ENCODE measurements at regions not wholly inside any gene's neighbourhood (a gene's known extent, or its start where the extent isn't known, plus 50 kb on each side); places are given as distances from the start of the nearest gene placed in this dataset.

- Histone ChIP-seq H3K9me3 (ENCODE audit: low read length) (no peaks in the 10 kb centered on the region), H4K20me1 (ENCODE audit: insufficient read depth, low read depth, low read length) (no peaks in the 10 kb centered on the region), H3K4me3 (ENCODE audit: low read length) (no peak overlapping the region), H3K79me2 (ENCODE audit: low read length) (no peaks in the 10 kb centered on the region), H3K9ac (ENCODE audit: low read length) (no peak overlapping the region), H3K36me3 (ENCODE audit: insufficient read depth, low read length) (no peaks in the 10 kb centered on the region), H3K4me1 (ENCODE audit: low read length) (no peaks in the 10 kb centered on the region), H2AFZ (ENCODE audit: low read length) (no peak overlapping the region), H3K27ac (ENCODE audit: low read length) (no peak overlapping the region), H3K27me3 (ENCODE audit: low read length) (no peaks in the 10 kb centered on the region), H3K4me2 (ENCODE audit: low read depth, low read length, poor library complexity, severe bottlenecking) (no peak overlapping the region), H3K9me2 (replicated peaks; ENCODE audit: insufficient read depth, low read length) (no peaks in the 10 kb centered on the region)
- no peak for DNase-seq
These were observed 260.5 kb downstream of the CCDC85A start for GRCh38 chr2:56444339-56444738.

- H3K27ac ChIP-seq (ENCODE audit: low read length): no peak overlapping the region
- no peaks in the 10 kb centered on the region for H3K27me3 ChIP-seq (ENCODE audit: low read length)
- H3K9me3 ChIP-seq (ENCODE audit: low read length): no peaks in the 10 kb centered on the region
- H3K36me3 ChIP-seq (ENCODE audit: insufficient read depth, low read length): no peaks in the 10 kb centered on the region
- no peaks in the 10 kb centered on the region for H3K4me1 ChIP-seq (ENCODE audit: low read length)
- H3K4me3 ChIP-seq (ENCODE audit: low read length): no peak overlapping the region
- H3K9ac ChIP-seq (ENCODE audit: low read length): no peak overlapping the region
- H3K4me2 ChIP-seq (ENCODE audit: low read depth, low read length, poor library complexity, severe bottlenecking): no peak overlapping the region
- H2AFZ ChIP-seq (ENCODE audit: low read length): no peak overlapping the region
- H4K20me1 ChIP-seq (ENCODE audit: insufficient read depth, low read depth, low read length): no peaks in the 10 kb centered on the region
- H3K79me2 ChIP-seq (ENCODE audit: low read length): no peaks in the 10 kb centered on the region
- no peak for DNase-seq
- H3K9me2 ChIP-seq (replicated peaks; ENCODE audit: insufficient read depth, low read length): no peaks in the 10 kb centered on the region
These were observed 264.7 kb downstream of the CCDC85A start for GRCh38 chr2:56448403-56449001.

- H3K27ac ChIP-seq (ENCODE audit: low read length): no peak overlapping the region
- DNase-seq: no peak
These were observed 265.2 kb downstream of the CCDC85A start for GRCh38 chr2:56449002-56449431.

GRCh38 chr2:56449449-56449860 lies 265.7 kb downstream of the CCDC85A start:
- H3K4me3 ChIP-seq (ENCODE audit: low read length): no peak overlapping the region
- H3K9me2 ChIP-seq (replicated peaks; ENCODE audit: insufficient read depth, low read length): no peaks in the 10 kb centered on the region
- no peak overlapping the region for H3K4me2 ChIP-seq (ENCODE audit: low read depth, low read length, poor library complexity, severe bottlenecking)
- no peak overlapping the region for H2AFZ ChIP-seq (ENCODE audit: low read length)
- H3K79me2 ChIP-seq (ENCODE audit: low read length): no peaks in the 10 kb centered on the region
- no peaks in the 10 kb centered on the region for H3K9me3 ChIP-seq (ENCODE audit: low read length)
- H4K20me1 ChIP-seq (ENCODE audit: insufficient read depth, low read depth, low read length): no peaks in the 10 kb centered on the region
- H3K27ac ChIP-seq (ENCODE audit: low read length): no peak overlapping the region
- no peaks in the 10 kb centered on the region for H3K27me3 ChIP-seq (ENCODE audit: low read length)
- H3K9ac ChIP-seq (ENCODE audit: low read length): no peak overlapping the region
- no peaks in the 10 kb centered on the region for H3K4me1 ChIP-seq (ENCODE audit: low read length)
- DNase-seq: no peak
- no peaks in the 10 kb centered on the region for H3K36me3 ChIP-seq (ENCODE audit: insufficient read depth, low read length)

More at GRCh38 chr2:56449002-56449431, 265.2 kb downstream of the CCDC85A start:
- H3K4me1 ChIP-seq (ENCODE audit: low read length): no peaks in the 10 kb centered on the region
- no peaks in the 10 kb centered on the region for H3K9me3 ChIP-seq (ENCODE audit: low read length)
- H3K27me3 ChIP-seq (ENCODE audit: low read length): no peaks in the 10 kb centered on the region
- H3K4me3 ChIP-seq (ENCODE audit: low read length): no peak overlapping the region
- H3K9me2 ChIP-seq (replicated peaks; ENCODE audit: insufficient read depth, low read length): no peaks in the 10 kb centered on the region
- H3K4me2 ChIP-seq (ENCODE audit: low read depth, low read length, poor library complexity, severe bottlenecking): no peak overlapping the region
- no peaks in the 10 kb centered on the region for H4K20me1 ChIP-seq (ENCODE audit: insufficient read depth, low read depth, low read length)
- no peak overlapping the region for H2AFZ ChIP-seq (ENCODE audit: low read length)
- H3K36me3 ChIP-seq (ENCODE audit: insufficient read depth, low read length): no peaks in the 10 kb centered on the region
- H3K9ac ChIP-seq (ENCODE audit: low read length): no peak overlapping the region
- no peaks in the 10 kb centered on the region for H3K79me2 ChIP-seq (ENCODE audit: low read length)

- H3K79me2 ChIP-seq (ENCODE audit: low read length): no peaks in the 10 kb centered on the region
- no peaks in the 10 kb centered on the region for H3K9me3 ChIP-seq (ENCODE audit: low read length)
- H3K9ac ChIP-seq (ENCODE audit: low read length): no peak overlapping the region
- no peaks in the 10 kb centered on the region for H3K9me2 ChIP-seq (replicated peaks; ENCODE audit: insufficient read depth, low read length)
- no peaks in the 10 kb centered on the region for H4K20me1 ChIP-seq (ENCODE audit: insufficient read depth, low read depth, low read length)
- H3K27ac ChIP-seq (ENCODE audit: low read length): no peak overlapping the region
- no peak overlapping the region for H3K4me3 ChIP-seq (ENCODE audit: low read length)
- H3K27me3 ChIP-seq (ENCODE audit: low read length): no peaks in the 10 kb centered on the region
- no peaks in the 10 kb centered on the region for H3K36me3 ChIP-seq (ENCODE audit: insufficient read depth, low read length)
- H3K4me2 ChIP-seq (ENCODE audit: low read depth, low read length, poor library complexity, severe bottlenecking): no peak overlapping the region
- no peaks in the 10 kb centered on the region for H3K4me1 ChIP-seq (ENCODE audit: low read length)
- no peak for DNase-seq
- H2AFZ ChIP-seq (ENCODE audit: low read length): no peak overlapping the region
These were observed 266.3 kb downstream of the CCDC85A start for GRCh38 chr2:56450047-56450446.

- no peak overlapping the region for H3K9ac ChIP-seq (ENCODE audit: low read length)
- no peaks in the 10 kb centered on the region for H3K27me3 ChIP-seq (ENCODE audit: low read length)
- H3K4me1 ChIP-seq (ENCODE audit: low read length): no peaks in the 10 kb centered on the region
- no peaks in the 10 kb centered on the region for H3K9me2 ChIP-seq (replicated peaks; ENCODE audit: insufficient read depth, low read length)
- no peak for DNase-seq
- H2AFZ ChIP-seq (ENCODE audit: low read length): no peak overlapping the region
- H3K79me2 ChIP-seq (ENCODE audit: low read length): no peaks in the 10 kb centered on the region
- H3K9me3 ChIP-seq (ENCODE audit: low read length): no peaks in the 10 kb centered on the region
- H3K4me3 ChIP-seq (ENCODE audit: low read length): no peak overlapping the region
- H3K4me2 ChIP-seq (ENCODE audit: low read depth, low read length, poor library complexity, severe bottlenecking): no peak overlapping the region
- no peaks in the 10 kb centered on the region for H4K20me1 ChIP-seq (ENCODE audit: insufficient read depth, low read depth, low read length)
- H3K27ac ChIP-seq (ENCODE audit: low read length): no peak overlapping the region
- no peaks in the 10 kb centered on the region for H3K36me3 ChIP-seq (ENCODE audit: insufficient read depth, low read length)
These were observed 267.0 kb downstream of the CCDC85A start for GRCh38 chr2:56450772-56451171.

GRCh38 chr2:56455642-56456041 lies 271.9 kb downstream of the CCDC85A start:
- Histone ChIP-seq H2AFZ (ENCODE audit: low read length) (no peak overlapping the region), H3K9me3 (ENCODE audit: low read length) (no peaks in the 10 kb centered on the region), H4K20me1 (ENCODE audit: insufficient read depth, low read depth, low read length) (no peaks in the 10 kb centered on the region), H3K9ac (ENCODE audit: low read length) (no peak overlapping the region), H3K4me2 (ENCODE audit: low read depth, low read length, poor library complexity, severe bottlenecking) (no peak overlapping the region), H3K4me1 (ENCODE audit: low read length) (no peaks in the 10 kb centered on the region), H3K36me3 (ENCODE audit: insufficient read depth, low read length) (no peaks in the 10 kb centered on the region), H3K4me3 (ENCODE audit: low read length) (no peak overlapping the region), H3K79me2 (ENCODE audit: low read length) (no peaks in the 10 kb centered on the region), H3K27me3 (ENCODE audit: low read length) (no peaks in the 10 kb centered on the region), H3K9me2 (replicated peaks; ENCODE audit: insufficient read depth, low read length) (0 out of 2 replicates have a peak, but pooled peaks cover 3% of the 10 kb centered on the region), H3K27ac (ENCODE audit: low read length) (no peak overlapping the region)
- DNase-seq: no peak

- Histone ChIP-seq H3K4me2 (ENCODE audit: low read depth, low read length, poor library complexity, severe bottlenecking) (no peak overlapping the region), H2AFZ (ENCODE audit: low read length) (no peak overlapping the region), H3K36me3 (ENCODE audit: insufficient read depth, low read length) (no peaks in the 10 kb centered on the region), H3K9ac (ENCODE audit: low read length) (no peak overlapping the region), H3K4me1 (ENCODE audit: low read length) (no peaks in the 10 kb centered on the region), H3K27ac (ENCODE audit: low read length) (no peak overlapping the region), H3K9me2 (replicated peaks; ENCODE audit: insufficient read depth, low read length) (0 out of 2 replicates have a peak, but pooled peaks cover 3% of the 10 kb centered on the region), H3K79me2 (ENCODE audit: low read length) (no peaks in the 10 kb centered on the region), H4K20me1 (ENCODE audit: insufficient read depth, low read depth, low read length) (no peaks in the 10 kb centered on the region), H3K4me3 (ENCODE audit: low read length) (no peak overlapping the region), H3K27me3 (ENCODE audit: low read length) (no peaks in the 10 kb centered on the region), H3K9me3 (ENCODE audit: low read length) (no peaks in the 10 kb centered on the region)
- DNase-seq: no peak
These were observed 273.0 kb downstream of the CCDC85A start for GRCh38 chr2:56456791-56457190.

All from Karpas-422 (cell line).